NCI-H774 (cell line): ENCODE measurements at regions not wholly inside any gene's neighbourhood (a gene's known extent, or its start where the extent isn't known, plus 50 kb on each side); places are given as distances from the start of the nearest gene placed in this dataset.

Experiments used
- DNase-seq: peaks from one replicate; lab custom pipeline; 2025; lab: John Stamatoyannopoulos, UW

- no peak for DNase-seq
Observed at GRCh38 chr3:56894881-56895431, 93.2 kb upstream of the ARHGEF3 start.

GRCh38 chr3:56890448-56891091 is 88.8 kb upstream of the ARHGEF3 start:
- no peak for DNase-seq

GRCh38 chr3:56889131-56889530 is 87.4 kb upstream of the ARHGEF3 start:
- DNase-seq, result no peak

- no peak for DNase-seq
Observed at GRCh38 chr3:56887402-56888025, 85.8 kb upstream of the ARHGEF3 start.

GRCh38 chr3:56886314-56886713 is 84.6 kb upstream of the ARHGEF3 start:
- DNase-seq, result no peak

GRCh38 chr3:56885879-56886278 is 84.1 kb upstream of the ARHGEF3 start:
- DNase-seq, result no peak

- DNase-seq, result no peak
Observed at GRCh38 chr3:56885453-56885852, 83.7 kb upstream of the ARHGEF3 start.

- DNase-seq, result no peak
Observed at GRCh38 chr3:56884387-56884786, 82.6 kb upstream of the ARHGEF3 start.

GRCh38 chr3:56883828-56884227 is 82.1 kb upstream of the ARHGEF3 start:
- no peak for DNase-seq

- no peak for DNase-seq
Observed at GRCh38 chr3:56882896-56883295, 81.1 kb upstream of the ARHGEF3 start.

GRCh38 chr3:56881841-56882240 is 80.1 kb upstream of the ARHGEF3 start:
- no peak for DNase-seq

- no peak for DNase-seq
Observed at GRCh38 chr3:56880720-56881575, 79.2 kb upstream of the ARHGEF3 start.

GRCh38 chr3:56879436-56880215 is 77.9 kb upstream of the ARHGEF3 start:
- no peak for DNase-seq

GRCh38 chr3:56878074-56878473 is 76.3 kb upstream of the ARHGEF3 start:
- DNase-seq, result no peak

GRCh38 chr3:56876916-56877315 is 75.2 kb upstream of the ARHGEF3 start:
- DNase-seq, result no peak

GRCh38 chr3:56874269-56874668 is 72.5 kb upstream of the ARHGEF3 start:
- DNase-seq, result no peak

GRCh38 chr3:56870436-56870835 is 68.7 kb upstream of the ARHGEF3 start:
- DNase-seq, result no peak

GRCh38 chr3:56869157-56869889 is 67.6 kb upstream of the ARHGEF3 start:
- DNase-seq, result no peak

GRCh38 chr3:56868706-56869105 is 67.0 kb upstream of the ARHGEF3 start:
- DNase-seq, result no peak

- DNase-seq, result no peak
Observed at GRCh38 chr3:56867671-56868070, 65.9 kb upstream of the ARHGEF3 start.

GRCh38 chr3:56864918-56865524 is 63.3 kb upstream of the ARHGEF3 start:
- DNase-seq, result no peak
